Pons (tissue), 1 donor: ENCODE measurements at regions not wholly inside any gene's neighbourhood (a gene's known extent, or its start where the extent isn't known, plus 50 kb on each side); places are given as distances from the start of the nearest gene placed in this dataset.
"Not testable (repeated sequence)": the region's sequence is repeated elsewhere in the genome, so short reads cannot be mapped to it uniquely, and the experiment has no call there.

Experiments used
- DNase-seq: peaks from one replicate; pipeline ENCODE4 v3.0.0-alpha.2; 2016; ENCODE audit warnings: low spot score

DNA sequence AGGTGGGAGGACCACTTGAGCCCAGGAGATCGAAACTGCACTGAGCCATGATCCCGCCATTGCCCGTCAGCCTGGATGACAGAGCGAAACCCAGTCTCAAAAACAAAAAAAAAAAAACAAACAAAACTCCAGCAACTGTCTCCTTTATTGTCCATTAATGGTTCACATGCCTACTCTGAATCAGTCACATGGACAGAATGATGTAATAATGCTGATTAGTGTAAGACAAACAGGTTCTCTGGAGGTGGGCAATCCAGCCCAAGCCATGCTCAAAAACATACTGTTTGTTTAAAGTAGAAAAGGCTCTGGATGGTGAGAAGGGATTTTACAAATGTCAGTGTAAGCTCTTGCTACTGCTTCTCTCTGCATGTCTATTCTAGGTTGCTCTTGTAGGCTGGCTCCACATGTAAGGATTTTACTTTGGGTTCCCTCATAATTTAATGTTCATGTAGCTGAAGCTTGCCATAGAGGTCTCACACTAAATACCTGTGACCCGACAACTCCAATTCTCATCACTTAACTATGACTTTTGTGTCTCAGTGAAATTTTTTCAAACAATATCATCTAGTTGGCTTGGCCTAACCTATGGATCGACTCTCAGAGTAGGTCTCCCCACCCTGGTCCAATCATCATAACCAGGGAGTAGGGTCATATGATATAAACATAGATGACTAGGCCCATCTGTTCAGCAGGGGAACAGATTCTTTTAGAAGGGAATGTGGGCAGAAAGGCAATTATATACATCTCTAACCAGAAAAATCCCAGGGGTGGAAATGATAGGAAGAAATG is 83.9 kb upstream of the SLC39A10 start:
- no peak for DNase-seq

DNA sequence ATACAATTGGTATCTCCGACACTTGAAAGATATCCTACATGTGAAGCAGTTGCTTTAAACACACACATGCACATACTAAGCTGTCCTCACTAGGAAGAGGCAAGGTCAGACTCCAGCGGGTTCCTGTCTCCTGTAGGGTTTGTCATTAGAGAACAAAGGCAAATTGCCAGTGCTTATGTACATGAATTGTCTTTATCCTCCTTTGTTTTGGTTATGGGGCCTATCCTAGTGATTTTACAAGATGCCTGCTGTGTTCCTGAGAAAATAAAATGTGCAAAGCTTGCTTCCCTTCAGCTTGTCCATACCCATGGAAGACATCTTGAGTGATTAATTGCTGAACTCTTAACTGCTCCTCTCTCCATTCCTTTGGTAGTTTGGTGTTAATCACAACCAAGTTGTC is 86.7 kb upstream of the SLC39A10 start:
- DNase-seq, result no peak

DNA sequence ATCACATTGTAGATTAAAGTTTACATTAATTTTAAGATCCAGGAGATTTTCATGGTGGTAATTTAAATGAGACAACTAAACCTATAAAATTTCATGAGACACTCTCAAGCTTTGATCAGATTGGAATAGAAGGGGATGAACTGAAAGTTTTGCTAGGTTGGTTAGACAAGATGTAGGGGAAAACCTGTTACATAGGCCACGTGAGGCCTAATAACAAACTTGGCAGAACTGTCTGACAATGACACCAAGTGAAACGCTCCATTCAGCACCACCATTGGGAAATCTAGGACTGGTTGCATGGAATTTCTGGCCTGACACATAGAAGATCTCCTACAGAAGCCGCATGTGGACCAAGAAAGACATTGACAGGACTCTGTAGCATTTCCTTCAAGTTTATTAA is 87.8 kb upstream of the SLC39A10 start:
- no peak for DNase-seq

DNA sequence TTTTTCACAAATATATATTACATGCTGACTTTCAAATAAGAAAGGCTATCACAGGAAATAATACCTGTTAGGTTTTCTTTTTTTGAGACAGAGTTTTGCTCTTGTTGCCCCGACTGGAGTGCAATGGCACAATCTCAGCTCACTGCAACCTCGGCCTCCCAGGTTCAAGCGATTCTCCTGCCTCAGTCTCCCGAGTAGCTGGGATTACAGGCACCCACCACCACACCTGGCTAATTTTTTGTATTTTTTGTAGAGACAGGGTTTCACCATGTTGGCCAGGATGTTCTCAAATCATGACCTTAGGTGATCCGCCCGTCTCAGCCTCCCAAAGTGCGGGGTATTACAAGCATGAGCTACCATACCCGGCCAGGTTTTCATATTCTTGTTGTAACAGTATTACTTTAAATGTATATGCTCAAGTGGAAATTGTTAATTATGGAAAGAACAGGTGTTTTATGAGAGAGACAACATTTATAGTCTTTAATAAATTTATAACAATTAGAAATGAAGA is 92.3 kb upstream of the SLC39A10 start:
- not testable (repeated sequence) for DNase-seq

DNA sequence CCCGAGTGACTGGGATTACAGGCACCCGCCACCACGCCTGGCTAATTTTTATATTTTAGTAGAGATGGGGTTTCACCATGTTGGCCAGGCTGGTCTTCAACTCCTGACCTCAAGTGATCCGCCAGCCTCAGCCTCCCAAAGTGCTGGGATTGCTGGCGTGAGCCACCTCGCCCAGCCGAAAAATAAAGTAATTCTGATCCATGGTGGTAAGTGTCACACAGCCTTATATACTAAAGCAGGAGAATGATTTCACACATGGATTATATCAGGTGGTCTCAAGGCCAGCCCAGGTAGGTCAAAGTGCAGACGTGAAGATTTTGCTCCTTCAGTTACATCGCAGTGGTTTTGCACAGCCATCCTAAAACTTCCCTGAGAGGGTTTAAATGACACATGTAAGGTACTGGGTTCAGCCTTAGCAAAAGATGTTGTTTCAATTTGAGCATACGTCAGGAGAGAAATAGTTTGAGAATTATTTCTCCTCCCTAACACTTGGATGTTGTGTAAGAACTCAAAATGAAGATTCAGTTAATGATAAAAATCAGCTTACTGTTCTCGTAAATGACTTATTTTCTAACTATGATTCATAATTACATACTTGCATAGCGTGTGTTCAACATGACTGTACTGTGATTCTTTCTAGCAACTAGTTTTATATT is 93.0 kb upstream of the SLC39A10 start:
- DNase-seq, result no peak

DNA sequence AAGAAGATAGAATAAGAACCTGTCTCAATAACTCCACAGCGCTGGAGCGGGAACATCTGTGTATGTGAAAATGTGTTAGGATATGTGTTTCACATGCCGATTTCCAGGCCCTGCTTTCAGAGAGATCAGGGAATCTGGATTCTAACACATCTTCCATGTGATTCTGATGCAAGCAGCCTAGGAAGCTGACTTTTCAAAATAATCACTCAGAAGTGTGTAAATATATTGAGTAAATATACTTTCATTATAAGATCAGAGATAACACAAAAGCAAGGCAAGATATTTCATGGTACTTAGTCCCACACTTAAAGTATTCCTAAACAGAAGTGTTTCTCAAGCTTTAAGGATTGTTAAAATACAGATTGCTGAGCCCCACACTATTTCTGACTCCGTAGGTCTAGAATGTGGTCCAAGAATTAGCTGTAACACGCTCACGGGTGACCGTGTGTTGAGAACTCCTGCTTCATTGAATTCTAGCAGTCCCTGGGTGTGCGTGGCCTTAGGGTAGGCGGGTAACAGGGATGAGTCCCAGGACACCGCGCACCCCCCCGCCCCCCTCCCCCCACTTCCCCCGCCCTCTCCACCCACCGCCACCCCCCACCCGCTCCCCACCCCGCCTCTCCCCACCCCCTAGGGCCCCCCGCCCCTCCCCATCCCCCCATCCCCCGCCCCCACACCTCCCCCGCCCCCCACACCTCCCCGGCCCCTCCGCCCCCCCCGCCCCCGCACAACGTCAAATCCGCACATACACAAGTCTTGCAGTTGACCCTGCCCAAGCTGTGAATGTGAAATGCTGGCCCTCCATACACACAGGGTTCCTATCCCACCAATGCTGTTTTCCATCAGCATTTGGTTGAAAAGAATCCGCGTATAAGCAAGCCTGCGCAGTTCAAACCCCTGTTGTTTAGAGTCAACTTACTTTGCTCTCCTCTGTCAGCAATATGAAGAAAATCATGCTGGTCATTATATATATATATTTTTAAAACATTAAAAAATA is 94.2 kb upstream of the SLC39A10 start:
- DNase-seq, result no peak

DNA sequence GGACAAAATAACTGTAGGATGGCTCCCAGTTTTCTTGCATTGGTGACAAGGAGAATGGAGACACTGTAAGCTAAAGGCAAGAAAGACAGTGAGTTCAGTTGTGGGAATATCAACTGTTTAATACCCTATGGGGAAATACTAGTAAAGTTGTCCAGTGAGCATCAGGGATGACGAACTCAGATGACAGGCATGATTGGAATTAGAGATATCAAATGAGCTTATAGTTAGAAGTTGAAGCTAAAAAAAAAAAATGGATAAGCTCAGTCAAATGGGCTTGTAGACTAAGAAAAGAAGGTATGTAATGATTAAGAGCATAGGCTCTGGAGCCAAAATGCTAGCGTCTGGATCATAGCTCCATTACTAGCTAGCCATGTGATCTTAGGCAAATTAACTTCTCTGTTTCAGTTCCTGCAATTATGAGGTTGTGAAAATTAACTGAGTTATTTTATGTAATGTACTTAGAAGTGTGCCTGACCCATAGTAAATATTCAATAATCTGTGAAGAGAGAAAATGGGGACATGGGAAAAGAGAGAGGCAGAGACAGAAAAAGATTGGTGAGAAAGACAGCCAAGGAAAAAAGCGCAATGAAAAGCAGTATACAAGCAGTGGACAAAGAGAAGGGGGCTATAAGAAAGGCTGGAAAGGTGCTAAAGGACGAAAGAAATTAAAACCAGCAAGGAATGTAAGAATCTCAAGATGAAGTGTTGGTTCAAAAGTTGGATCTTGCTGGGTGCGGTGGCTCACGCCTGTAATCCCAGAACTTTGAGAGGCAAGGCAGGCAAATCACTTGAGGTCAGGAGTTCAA is 95.7 kb upstream of the SLC39A10 start:
- no peak for DNase-seq

DNA sequence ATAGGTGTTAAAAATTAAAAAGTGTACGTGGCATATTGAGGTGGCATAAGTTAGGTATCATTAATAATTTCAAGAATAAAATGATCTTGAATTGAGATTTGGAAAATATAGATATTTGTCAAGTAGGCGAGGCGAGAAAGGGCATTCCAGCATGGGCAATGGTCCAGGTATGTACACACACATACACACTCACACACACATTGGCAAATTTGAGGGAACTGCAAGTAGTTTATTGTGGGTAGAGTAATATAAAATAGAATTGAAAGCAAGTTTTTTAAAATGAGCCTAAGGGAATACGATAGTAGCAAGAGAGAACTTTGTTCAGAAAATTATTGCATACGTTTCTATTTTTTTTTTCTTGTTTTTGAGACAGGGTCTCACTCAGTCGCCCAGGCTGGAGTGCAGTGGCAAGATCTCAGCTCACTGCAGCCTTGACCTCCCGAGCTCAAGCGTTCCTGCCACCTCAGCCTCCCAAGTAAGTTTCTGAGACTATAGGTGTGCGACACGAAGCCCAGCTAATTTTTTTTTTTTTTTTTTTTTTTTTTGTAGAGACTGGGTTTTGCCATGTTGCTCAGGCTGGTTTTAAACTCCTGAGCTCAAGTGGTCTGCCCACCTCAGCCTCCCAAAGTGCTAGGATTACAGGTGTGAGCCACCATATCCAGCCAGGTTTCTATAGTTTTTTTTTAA is 96.7 kb upstream of the SLC39A10 start:
- DNase-seq, result no peak

DNA sequence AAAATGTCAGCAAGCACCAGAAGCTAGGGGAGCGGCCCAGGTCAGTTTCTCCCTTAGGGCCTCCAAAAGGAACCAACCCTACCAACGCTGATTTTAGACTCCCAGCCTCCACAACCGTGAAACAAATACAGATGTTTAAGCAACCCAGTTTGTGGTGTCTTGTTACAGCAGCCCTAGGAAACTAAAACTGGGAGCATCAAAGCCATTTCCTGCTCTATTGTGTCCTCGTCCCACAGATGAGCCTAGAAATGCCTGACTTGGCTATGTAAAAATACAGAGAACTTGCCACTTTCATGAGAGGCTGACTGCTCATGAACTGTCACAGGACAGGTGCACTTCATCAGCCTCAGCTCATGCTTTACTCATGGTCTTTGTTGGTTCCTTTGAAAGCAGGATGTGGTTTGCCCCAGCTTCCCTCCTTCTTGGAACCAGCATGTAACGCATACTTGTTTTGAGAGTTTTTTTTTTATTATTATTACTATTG is 97.6 kb upstream of the SLC39A10 start:
- peak; percentile 58 for DNase-seq

DNA sequence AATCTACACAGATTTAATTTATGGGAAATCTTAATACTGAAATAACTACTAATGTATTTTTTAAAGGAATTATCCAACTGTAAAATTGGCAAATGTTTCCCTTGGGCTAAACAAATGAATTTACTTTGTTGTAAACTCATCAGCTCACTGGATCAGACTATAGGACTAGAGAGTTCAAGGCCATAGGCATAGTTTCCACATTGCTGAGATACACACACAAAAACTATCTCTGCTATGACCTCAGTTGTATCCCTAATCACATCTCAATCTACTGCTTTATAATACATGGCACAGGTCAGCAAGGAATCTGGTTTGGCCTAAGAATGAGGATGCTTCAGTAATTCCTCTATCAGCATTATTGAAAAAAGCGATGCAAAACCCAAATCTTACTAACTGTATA is 101.1 kb upstream of the SLC39A10 start:
- no peak for DNase-seq

DNA sequence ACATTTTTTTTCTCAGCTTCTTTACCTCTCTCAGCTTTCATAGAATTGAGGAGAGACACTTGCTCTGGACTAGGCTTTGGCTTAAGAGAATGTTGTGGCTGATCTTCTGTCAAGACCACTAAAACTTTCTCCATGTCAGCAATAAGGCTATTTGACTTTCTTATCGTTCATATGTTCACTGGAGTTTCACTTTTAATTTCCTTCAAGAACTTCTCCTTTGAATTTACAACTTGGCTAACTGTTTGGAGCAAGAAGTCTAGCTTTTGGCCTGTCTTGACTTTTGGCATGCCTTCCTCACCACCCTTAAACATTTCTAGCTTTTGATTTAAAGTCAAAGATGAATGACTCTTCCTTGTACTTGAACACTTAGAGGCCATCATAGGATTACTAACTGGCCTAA is 104.4 kb upstream of the SLC39A10 start:
- no peak for DNase-seq

DNA sequence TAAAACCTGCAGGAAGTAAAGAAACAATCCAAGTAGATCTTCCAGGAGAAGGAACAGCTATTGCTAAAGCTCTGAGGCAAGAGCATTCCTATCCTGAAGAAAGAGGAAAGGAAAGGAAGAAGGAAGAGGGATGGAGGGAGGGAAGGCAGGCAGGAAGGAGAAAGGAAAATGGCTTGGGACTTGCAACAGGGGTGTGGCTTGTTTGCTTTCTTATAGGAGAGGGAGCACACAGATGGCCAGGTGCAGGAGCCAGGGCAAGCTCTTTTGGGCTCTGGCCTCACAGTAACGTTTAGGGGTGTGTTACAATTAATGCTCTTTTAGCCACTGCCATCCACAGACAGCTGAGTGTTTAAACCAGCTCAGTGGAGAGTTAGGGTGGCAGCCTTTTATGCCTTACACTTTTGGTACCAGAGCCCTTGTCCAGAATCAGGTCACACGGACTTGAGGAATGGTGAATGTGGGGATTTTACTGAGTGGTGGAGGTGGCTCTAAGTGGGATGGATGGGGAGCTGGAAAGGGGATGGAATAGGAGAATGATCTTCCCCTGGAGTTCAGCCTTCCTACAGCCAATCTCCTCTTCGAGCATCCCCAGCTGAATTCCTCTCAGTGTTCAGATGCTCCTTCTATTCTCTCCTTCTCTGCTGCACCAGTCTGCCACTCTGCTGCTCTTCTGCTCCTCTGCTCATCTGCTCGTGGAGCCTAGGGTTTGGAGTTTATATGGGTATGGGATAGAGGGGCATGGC is 108.7 kb upstream of the SLC39A10 start:
- DNase-seq, result no peak

DNA sequence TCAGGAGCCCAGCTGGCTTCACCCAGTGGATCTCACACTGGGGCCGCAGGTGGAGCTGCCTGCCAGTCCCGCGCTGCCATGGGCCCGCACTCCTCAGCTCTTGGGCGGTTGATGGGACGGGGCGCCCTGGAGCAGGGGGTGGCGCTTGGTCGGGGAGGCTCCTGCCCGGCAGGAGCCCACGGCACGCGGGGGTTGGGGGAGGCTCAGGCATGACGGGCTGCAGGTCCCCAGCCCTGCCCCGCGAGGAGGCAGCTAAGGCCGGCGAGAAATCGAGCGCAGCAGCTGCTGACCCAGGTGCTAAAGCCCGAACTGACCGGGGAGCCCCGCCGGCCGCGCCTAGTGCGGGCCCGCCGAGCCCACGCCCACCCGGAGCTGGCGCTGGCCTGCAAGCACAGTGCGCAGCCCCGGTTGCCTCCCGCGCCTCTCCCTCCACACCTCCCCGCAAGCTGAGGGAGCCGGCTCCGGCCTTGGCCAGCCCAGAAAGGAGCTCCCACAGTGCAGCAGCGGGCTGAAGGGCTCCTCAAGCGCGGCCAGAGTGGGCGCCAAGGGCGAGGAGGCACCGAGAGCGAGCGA is 109.7 kb upstream of the SLC39A10 start:
- DNase-seq, result not testable (repeated sequence)

DNA sequence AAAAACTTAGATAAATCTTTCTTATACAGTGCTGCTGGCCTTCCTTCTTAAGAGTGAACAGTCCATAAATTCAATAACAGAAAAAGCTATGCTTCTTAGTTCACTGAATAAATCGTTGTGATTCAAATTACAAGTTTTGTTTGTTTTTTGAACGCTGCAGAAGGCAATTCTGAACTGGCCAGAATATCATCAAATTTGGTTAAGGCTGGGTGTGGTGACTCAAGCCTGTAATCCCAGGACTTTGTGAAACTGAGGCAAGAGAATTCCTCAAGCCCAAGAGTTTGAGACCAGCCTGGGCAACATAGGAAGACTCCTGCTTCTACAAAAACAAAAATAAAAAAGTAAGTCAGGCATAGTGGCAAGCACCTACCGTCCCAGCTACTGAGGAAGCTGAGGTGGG is 111.2 kb upstream of the SLC39A10 start:
- no peak for DNase-seq

DNA sequence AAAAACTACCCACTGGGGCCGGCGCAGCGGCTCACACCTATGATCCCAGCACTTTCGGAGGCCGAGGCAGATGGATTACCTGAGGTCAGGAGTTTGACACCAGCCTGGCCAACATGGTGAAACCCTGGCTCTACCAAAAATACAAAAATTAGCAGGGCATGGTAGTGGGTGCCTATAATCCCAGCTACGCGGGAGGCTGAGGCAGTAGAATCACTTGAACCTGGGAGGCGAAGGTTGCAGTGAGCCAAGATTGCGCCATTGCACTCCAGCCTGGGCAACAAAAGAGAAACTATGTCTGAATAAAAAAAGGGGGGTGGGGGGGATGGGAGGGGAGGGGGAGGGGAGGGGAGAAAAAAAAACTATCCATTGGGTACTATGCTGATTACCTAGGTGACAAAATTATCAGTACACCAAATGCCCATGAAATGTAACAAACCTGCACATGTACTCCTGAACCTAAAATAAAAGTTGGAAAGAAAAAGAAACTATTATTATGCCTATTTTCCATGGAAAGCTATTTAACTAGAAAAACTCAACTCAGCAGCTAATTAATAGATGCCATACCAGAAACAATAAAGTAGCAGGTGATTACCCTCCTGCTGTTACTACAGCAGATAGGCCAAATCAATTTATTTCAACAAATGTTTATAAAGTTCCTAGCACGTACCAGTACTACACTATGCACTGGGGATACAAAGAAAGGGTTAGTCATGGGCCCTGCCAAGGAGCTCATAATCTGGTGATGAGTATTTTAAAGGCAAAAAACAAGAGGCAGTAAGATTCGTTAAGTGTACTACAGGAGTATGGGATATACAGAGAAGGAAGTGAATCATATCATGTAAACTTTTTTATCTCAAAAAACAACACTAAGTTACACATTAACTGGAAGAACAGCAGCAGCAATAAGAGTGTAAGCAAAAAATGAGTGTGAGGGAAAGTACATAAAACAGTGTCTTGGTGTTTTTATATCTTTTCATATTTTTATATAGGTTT is 112.8 kb upstream of the SLC39A10 start:
- DNase-seq, result no peak

DNA sequence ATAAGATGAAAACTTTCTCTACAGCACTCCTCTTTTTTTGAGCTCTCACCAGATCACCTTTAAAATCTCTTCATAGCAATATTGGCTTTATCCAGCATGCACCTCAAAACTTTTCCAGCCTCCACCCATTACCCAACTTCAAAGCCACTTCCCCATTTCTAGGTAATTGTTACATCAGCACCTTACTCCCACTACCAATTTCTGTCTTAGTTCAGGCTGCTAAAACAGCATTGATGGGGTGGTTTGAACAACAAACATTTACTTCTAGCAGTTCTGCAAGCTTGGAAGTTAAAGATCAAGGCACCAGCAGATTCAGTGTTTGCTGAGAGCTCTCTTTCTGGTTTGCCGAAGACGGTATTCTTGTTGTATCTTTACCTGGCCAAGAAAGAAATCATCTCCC is 114.0 kb upstream of the SLC39A10 start:
- no peak for DNase-seq

DNA sequence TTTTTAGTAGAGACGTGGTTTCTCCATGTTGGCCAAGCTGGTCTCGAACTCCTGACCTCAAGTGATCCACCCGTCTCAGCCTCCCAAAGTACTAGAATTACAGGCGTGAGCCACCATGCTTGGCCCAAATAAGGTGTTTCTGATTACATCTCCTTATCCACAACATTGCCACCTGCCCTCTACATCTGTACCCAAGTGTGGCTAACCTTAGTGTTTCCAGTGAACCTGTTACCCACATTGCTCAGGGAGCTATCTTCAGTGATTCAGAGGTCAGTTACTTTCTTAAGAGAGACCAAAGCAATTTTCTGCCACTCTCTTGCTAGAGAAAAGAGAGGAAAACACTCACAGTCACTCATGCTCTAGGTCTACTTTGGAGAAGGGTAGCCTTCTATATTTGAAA is 115.0 kb upstream of the SLC39A10 start:
- DNase-seq, result no peak

DNA sequence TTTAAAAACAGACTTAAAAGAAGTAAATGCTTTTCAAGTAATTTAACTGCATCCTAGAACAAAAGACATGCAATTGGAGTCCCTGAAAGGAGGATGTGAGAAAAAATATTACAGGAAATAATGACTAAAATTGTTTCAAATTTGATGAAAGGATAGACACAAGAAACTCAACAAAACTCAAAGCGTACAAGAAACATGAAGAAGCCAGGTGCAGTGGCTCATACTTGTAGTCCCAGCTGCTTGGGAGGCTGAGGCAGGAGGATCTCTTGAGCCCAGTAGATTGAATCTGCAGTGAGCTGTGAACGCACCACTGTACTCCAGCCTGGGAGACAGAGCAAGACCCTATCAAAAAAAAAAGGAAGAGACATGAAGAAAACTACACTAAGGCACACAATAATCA is 118.1 kb upstream of the SLC39A10 start:
- no peak for DNase-seq
